Esophagus muscularis mucosa (tissue), 4 donors: ENCODE measurements at regions not wholly inside any gene's neighbourhood (a gene's known extent, or its start where the extent isn't known, plus 50 kb on each side); places are given as distances from the start of the nearest gene placed in this dataset.

Experiments used
- DNase-seq: peaks from one replicate; pipeline ENCODE4 v3.0.0-alpha.2; 2017; ENCODE audit errors: extremely low spot score
- H3K27ac ChIP-seq, 4 donors: fragments of 200-600 bp; sonication (generic); replicated peaks in 1 of 4; 1 replicate in 3 of 4; 2 replicates in 1 of 4; pipeline ENCODE4 v1.5.1; 2016 to 2019; ENCODE audit warnings: mild to moderate bottlenecking in 1 of 4
- H3K27me3 ChIP-seq, 4 donors: fragments of 200-600 bp; sonication (generic); one replicate each; pipeline versions ENCODE4 v1.5.1 to v1.6.0; 2016 to 2019
- H3K36me3 ChIP-seq, 4 donors: fragments of 200-600 bp; sonication (generic); one replicate each; pipeline ENCODE4 v1.5.1; 2016 to 2019
- H3K4me1 ChIP-seq, 4 donors: fragments of 200-600 bp; sonication (generic); one replicate each; pipeline ENCODE4 v1.5.1; 2016 to 2019
- H3K4me3 ChIP-seq, 4 donors: fragments of 200-600 bp; sonication (generic); 1 replicate in 2 of 4; 2 replicates in 2 of 4; pipeline ENCODE4 v1.5.1; 2016 to 2019; ENCODE audit warnings: mild to moderate bottlenecking in 4 of 4, moderate library complexity in 1 of 4
- H3K9me3 ChIP-seq, 4 donors: fragments of 200-600 bp; sonication (generic); 1 replicate in 3 of 4; 2 replicates in 1 of 4; pipeline ENCODE4 v1.5.1; 2016 to 2019
- CTCF ChIP-seq, 3 experiments: fragments of 200-600 bp in 2 of 3; fragments of 450-650 bp in 1 of 3; sonication (generic) in 2 of 3; IDR thresholded peaks; one replicate each; pipeline ENCODE4 v1.5.1; 2017 to 2019; ENCODE audit warnings: antibody characterized with exemption in 3 of 3, mild to moderate bottlenecking in 2 of 3, moderate library complexity in 1 of 3
- EP300 ChIP-seq: sonication (generic); formaldehyde crosslinking; IDR thresholded peaks from one replicate; pipeline ENCODE4 v1.6.1; 2017; ENCODE audit warnings: antibody characterized with exemption
- POLR2A ChIP-seq: fragments of 450-650 bp; IDR thresholded peaks from one replicate; pipeline ENCODE4 v1.6.1; 2017; ENCODE audit warnings: antibody characterized with exemption, moderate library complexity, mild to moderate bottlenecking, low read depth
- POLR2AphosphoS5 ChIP-seq, 2 donors: sonication (generic); formaldehyde crosslinking; IDR thresholded peaks; one replicate each; pipeline ENCODE4 v1.6.1; 2017; ENCODE audit warnings: antibody characterized with exemption in 2 of 2
- WGBS: methylation state at CpG from one replicate; pipeline ENCODE4 v1.1.5; 2018; 5-methylcytosine and 5-hydroxymethylcytosine counted together
- intact Hi-C: fragments of 100-400 bp; cut with DNase I; formaldehyde crosslinking; loops from one replicate; pipeline ENCODE4 v1.15.1; 2023

- H3K27ac ChIP-seq, result peak overlapping the region in 3 of 4 donors; percentile 58 to 68 (median 62)
- no peaks in the 10 kb centered on the region for H3K9me3 ChIP-seq
- H3K4me3 ChIP-seq, result no peak overlapping the region
- H3K36me3 ChIP-seq, result no peaks in the 10 kb centered on the region
- no peaks in the 10 kb centered on the region for H3K27me3 ChIP-seq
- H3K4me1 ChIP-seq, result peaks cover 19 to 55% (median 50%) of the 10 kb centered on the region in 4 donors
- no peak for TF ChIP-seq POLR2AphosphoS5 (IDR thresholded peaks at IDR 0.05)
- TF ChIP-seq POLR2A, result no peak
- no peak for TF ChIP-seq CTCF (IDR thresholded peaks at IDR 0.05)
- no peak for TF ChIP-seq EP300
- intact Hi-C loops, result loop anchor here (10.0 kb wide), 2 partner anchors 184 to 284 kb away; no protein-coding TSS in a partner anchor
- 65% methylated on average over 5 of the region's 5 CpGs for WGBS
- DNase-seq, result no peak
These were observed 342.2 kb upstream of the MEOX2 start for GRCh38 chr7:16028636-16029035.

- Histone ChIP-seq H3K9me3 (no peaks in the 10 kb centered on the region), H3K4me3 (no peak overlapping the region), H3K27me3 (no peaks in the 10 kb centered on the region), H3K36me3 (no peaks in the 10 kb centered on the region), H3K4me1 (peaks cover 21 to 60% (median 56%) of the 10 kb centered on the region in 4 donors), H3K27ac (peak overlapping the region; percentile 58 to 68 (median 64))
- 44% methylated on average over 2 of the region's 2 CpGs for WGBS
- no peak for DNase-seq
- intact Hi-C loops, result loop anchor here (10.0 kb wide), 2 partner anchors 183 to 283 kb away; no protein-coding TSS in a partner anchor
- no peak for TF ChIP-seq CTCF (IDR thresholded peaks at IDR 0.05)
- peak in 1 of 2 donors; percentile 41 for TF ChIP-seq POLR2AphosphoS5 (IDR thresholded peaks at IDR 0.05)
These were observed 341.6 kb upstream of the MEOX2 start for GRCh38 chr7:16028103-16028502.

- H3K4me3 ChIP-seq, result no peak overlapping the region
- intact Hi-C loops, result loop anchor here (10.0 kb wide), 2 partner anchors 183 to 283 kb away; no protein-coding TSS in a partner anchor
- TF ChIP-seq POLR2A (no peak), POLR2AphosphoS5 (IDR thresholded peaks at IDR 0.05) (no peak), CTCF (IDR thresholded peaks at IDR 0.05) (no peak), EP300 (no peak)
- no peaks in the 10 kb centered on the region for H3K27me3 ChIP-seq
- H3K4me1 ChIP-seq, result peaks cover 22 to 65% (median 63%) of the 10 kb centered on the region in 4 donors
- no peaks in the 10 kb centered on the region for H3K36me3 ChIP-seq
- 85% methylated on average over 2 of the region's 2 CpGs for WGBS
- peak overlapping the region; percentile 58 to 68 (median 64) for H3K27ac ChIP-seq
- DNase-seq, result no peak
- no peaks in the 10 kb centered on the region for H3K9me3 ChIP-seq
These were observed 340.9 kb upstream of the MEOX2 start for GRCh38 chr7:16027396-16027795.

- no peak for DNase-seq
- peaks cover 29 to 74% (median 71%) of the 10 kb centered on the region in 4 donors for H3K4me1 ChIP-seq
These were observed 340.0 kb upstream of the MEOX2 start for GRCh38 chr7:16026253-16027020.

More at GRCh38 chr7:16026253-16027020, 340.0 kb upstream of the MEOX2 start:
- Histone ChIP-seq H3K9me3 (no peaks in the 10 kb centered on the region), H3K27me3 (no peaks in the 10 kb centered on the region), H3K36me3 (no peaks in the 10 kb centered on the region), H3K27ac (peak overlapping the region; percentile 58 to 68 (median 64)), H3K4me3 (no peak overlapping the region)
- WGBS, result 58% methylated on average over 10 of the region's 10 CpGs
- intact Hi-C loops, result loop anchor here (10.0 kb wide), 2 partner anchors 182 to 282 kb away; no protein-coding TSS in a partner anchor
- TF ChIP-seq CTCF (IDR thresholded peaks at IDR 0.05) (no peak), EP300 (no peak), POLR2AphosphoS5 (IDR thresholded peaks at IDR 0.05) (no peak), POLR2A (no peak)
